C4-2B (cell line): ENCODE measurements at regions not wholly inside any gene's neighbourhood (a gene's known extent, or its start where the extent isn't known, plus 50 kb on each side); places are given as distances from the start of the nearest gene placed in this dataset.

Experiments
- H3K27ac ChIP-seq: fragments of 450-650 bp; 2 replicates; pipeline ENCODE4 v1.5.1; 2017
- CTCF ChIP-seq: fragments of 450-650 bp; conservative IDR thresholded peaks from 2 replicates; pipeline ENCODE4 v1.5.1; 2017; ENCODE audit warnings: mild to moderate bottlenecking
- ZFX ChIP-seq: fragments of 450-650 bp; IDR thresholded peaks from 2 replicates; pipeline ENCODE4 v1.6.1; 2017

GRCh38 chr15:91779960-91780359 lies 73.5 kb upstream of the SLCO3A1 start:
- TF ChIP-seq CTCF (no peak), ZFX (no peak)
- H3K27ac ChIP-seq, result no peak overlapping the region

- H3K27ac ChIP-seq, result no peak overlapping the region
- TF ChIP-seq CTCF, result no peak
- no peak for TF ChIP-seq ZFX
These were observed 73.1 kb upstream of the SLCO3A1 start for GRCh38 chr15:91780387-91780786.

GRCh38 chr15:91782221-91782620 lies 71.3 kb upstream of the SLCO3A1 start:
- TF ChIP-seq ZFX (no peak), CTCF (no peak)
- H3K27ac ChIP-seq, result no peak overlapping the region

- no peak overlapping the region for H3K27ac ChIP-seq
- TF ChIP-seq ZFX (no peak), CTCF (no peak)
These were observed 70.5 kb upstream of the SLCO3A1 start for GRCh38 chr15:91783008-91783407.

GRCh38 chr15:91783451-91783850 lies 70.1 kb upstream of the SLCO3A1 start:
- TF ChIP-seq CTCF (no peak), ZFX (no peak)
- no peak overlapping the region for H3K27ac ChIP-seq

- TF ChIP-seq CTCF, result no peak
- TF ChIP-seq ZFX, result no peak
- H3K27ac ChIP-seq, result no peak overlapping the region
These were observed 68.4 kb upstream of the SLCO3A1 start for GRCh38 chr15:91784973-91785709.

GRCh38 chr15:91787198-91787597 lies 66.3 kb upstream of the SLCO3A1 start:
- TF ChIP-seq CTCF (no peak), ZFX (no peak)
- no peak overlapping the region for H3K27ac ChIP-seq
